ENCODE measurements at regions not wholly inside any gene's neighbourhood (a gene's known extent, or its start where the extent isn't known, plus 50 kb on each side); places are given as distances from the start of the nearest gene placed in this dataset.

- TF ChIP-seq RNF2 (IDR thresholded peaks at IDR 0.05; ENCODE audit: borderline replicate concordance, low read depth) (no peak), CBX8 (IDR thresholded peaks at IDR 0.05) (no peak), BHLHE40 (IDR thresholded peaks at IDR 0.05; ENCODE audit: low read depth, low read length) (no peak), POLR2A (IDR thresholded peaks at IDR 0.05; ENCODE audit: low read length) (no peak), PHF8 (IDR thresholded peaks at IDR 0.05; ENCODE audit: borderline replicate concordance, low read depth) (no peak), CTCF (IDR thresholded peaks at IDR 0.05) (no peak), ZC3H11A (IDR thresholded peaks at IDR 0.05) (no peak), MAX (IDR thresholded peaks at IDR 0.05) (no peak), USF2 (IDR thresholded peaks at IDR 0.05) (no peak), HOXA7 (CRISPR knock-in tag; IDR thresholded peaks at IDR 0.05) (no peak)
These were observed 556.4 kb downstream of the SLC6A15 start for GRCh38 chr12:84356224-84356623.

All from A549 (cell line).